ENCODE measurements at regions not wholly inside any gene's neighbourhood (a gene's known extent, or its start where the extent isn't known, plus 50 kb on each side); places are given as distances from the start of the nearest gene placed in this dataset.

DNA sequence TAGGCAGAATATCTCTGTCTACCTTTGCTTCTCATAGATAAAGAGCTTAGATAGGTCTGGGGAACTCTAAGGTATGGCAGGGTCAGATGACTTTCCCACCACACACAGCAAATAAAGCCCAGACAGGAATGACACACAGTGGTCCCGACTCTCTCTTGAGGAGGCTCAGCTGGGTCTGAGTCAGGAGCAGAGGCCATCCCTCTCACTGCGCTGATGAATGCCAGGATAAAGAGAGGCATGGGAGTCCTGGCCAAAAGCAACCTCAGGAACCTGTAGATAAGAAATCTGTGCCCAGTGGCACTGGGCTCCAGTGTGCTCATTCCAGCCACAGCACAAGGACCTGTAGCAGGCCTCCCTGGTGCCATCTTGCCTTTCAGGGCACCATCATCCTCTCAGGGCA lies 129.4 kb upstream of the PARP11 start:
- H3K27me3 ChIP-seq, result no peaks in the 10 kb centered on the region
- no peak overlapping the region for H3K4me3 ChIP-seq
- no peak overlapping the region for H3K27ac ChIP-seq
- no peaks in the 10 kb centered on the region for H3K4me1 ChIP-seq
- no peaks in the 10 kb centered on the region for H3K36me3 ChIP-seq
- DNase-seq (ENCODE audit: low spot score in 2 of 2), result no peak
- intact Hi-C loops (cut with DNase I), result no loop called here
- TF ChIP-seq, protein P1, sequence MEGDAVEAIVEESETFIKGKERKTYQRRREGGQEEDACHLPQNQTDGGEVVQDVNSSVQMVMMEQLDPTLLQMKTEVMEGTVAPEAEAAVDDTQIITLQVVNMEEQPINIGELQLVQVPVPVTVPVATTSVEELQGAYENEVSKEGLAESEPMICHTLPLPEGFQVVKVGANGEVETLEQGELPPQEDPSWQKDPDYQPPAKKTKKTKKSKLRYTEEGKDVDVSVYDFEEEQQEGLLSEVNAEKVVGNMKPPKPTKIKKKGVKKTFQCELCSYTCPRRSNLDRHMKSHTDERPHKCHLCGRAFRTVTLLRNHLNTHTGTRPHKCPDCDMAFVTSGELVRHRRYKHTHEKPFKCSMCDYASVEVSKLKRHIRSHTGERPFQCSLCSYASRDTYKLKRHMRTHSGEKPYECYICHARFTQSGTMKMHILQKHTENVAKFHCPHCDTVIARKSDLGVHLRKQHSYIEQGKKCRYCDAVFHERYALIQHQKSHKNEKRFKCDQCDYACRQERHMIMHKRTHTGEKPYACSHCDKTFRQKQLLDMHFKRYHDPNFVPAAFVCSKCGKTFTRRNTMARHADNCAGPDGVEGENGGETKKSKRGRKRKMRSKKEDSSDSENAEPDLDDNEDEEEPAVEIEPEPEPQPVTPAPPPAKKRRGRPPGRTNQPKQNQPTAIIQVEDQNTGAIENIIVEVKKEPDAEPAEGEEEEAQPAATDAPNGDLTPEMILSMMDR (IDR thresholded peaks at IDR 0.05), result no peak
- H3K9me3 ChIP-seq, result no peaks in the 10 kb centered on the region

- TF ChIP-seq, protein P1 (IDR thresholded peaks at IDR 0.05), result no peak
- no peak overlapping the region for H3K4me3 ChIP-seq
- H3K27me3 ChIP-seq, result no peaks in the 10 kb centered on the region
- intact Hi-C loops (cut with DNase I), result no loop called here
- DNase-seq (ENCODE audit: low spot score in 2 of 2), result no peak
- H3K27ac ChIP-seq, result no peak overlapping the region
- H3K4me1 ChIP-seq, result no peaks in the 10 kb centered on the region
- H3K9me3 ChIP-seq, result no peaks in the 10 kb centered on the region
- H3K36me3 ChIP-seq, result no peaks in the 10 kb centered on the region
Observed at GRCh38 chr12:4001841-4002240, 128.6 kb upstream of the PARP11 start.

DNA sequence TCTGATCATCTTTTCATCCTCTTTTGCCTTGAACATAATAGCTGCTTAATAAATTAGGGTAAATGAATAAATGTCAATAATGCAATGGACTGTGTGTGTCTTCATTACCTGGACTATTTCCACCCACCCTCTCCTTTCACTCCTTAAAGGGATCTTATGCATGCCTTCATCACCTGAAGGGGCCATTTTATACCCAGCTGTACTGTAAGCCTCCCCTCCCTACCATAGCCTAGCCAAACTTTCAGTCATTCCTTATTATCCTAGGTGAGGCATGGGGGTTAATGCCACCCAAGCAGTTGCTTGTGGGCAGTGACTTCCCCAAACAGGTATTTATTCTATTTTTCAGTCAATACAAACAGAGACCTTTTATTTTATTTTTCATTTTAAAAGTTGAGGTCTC lies 127.8 kb upstream of the PARP11 start:
- TF ChIP-seq, protein P1 (IDR thresholded peaks at IDR 0.05), result no peak
- H3K27ac ChIP-seq, result no peak overlapping the region
- intact Hi-C loops (cut with DNase I), result no loop called here
- no peaks in the 10 kb centered on the region for H3K9me3 ChIP-seq
- H3K36me3 ChIP-seq, result no peaks in the 10 kb centered on the region
- no peaks in the 10 kb centered on the region for H3K27me3 ChIP-seq
- no peak overlapping the region for H3K4me3 ChIP-seq
- H3K4me1 ChIP-seq, result no peaks in the 10 kb centered on the region
- no peak for DNase-seq (ENCODE audit: low spot score in 2 of 2)

DNA sequence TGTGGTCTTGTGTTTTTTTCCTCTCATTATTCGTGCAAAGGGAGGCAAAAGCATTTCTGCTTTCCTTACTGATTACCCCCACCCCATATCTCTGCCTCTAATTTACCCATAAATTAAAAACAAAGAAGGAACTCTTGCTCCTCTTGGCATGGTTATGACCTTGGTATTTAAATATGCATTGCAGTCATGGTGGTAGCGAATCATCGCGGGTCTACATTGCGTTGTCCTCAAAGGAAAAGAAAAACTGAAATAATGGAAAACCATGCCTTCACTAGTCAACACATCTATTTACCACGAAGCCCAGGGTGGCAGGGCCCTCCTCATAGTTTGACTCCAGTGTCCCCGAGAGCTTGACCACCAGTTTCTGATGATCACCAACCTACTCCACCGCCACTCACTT lies 126.7 kb upstream of the PARP11 start:
- no peak overlapping the region for H3K4me3 ChIP-seq
- no peaks in the 10 kb centered on the region for H3K4me1 ChIP-seq
- no peak overlapping the region for H3K27ac ChIP-seq
- no peaks in the 10 kb centered on the region for H3K9me3 ChIP-seq
- no peaks in the 10 kb centered on the region for H3K36me3 ChIP-seq
- intact Hi-C loops (cut with DNase I), result loop anchor here (5.0 kb wide), 1 partner anchor 113 kb away; no protein-coding TSS in a partner anchor
- no peak for DNase-seq (ENCODE audit: low spot score in 2 of 2)
- TF ChIP-seq, protein P1 (IDR thresholded peaks at IDR 0.05), result no peak
- no peaks in the 10 kb centered on the region for H3K27me3 ChIP-seq

- Histone ChIP-seq H3K27me3 (no peaks in the 10 kb centered on the region), H3K27ac (no peak overlapping the region), H3K4me1 (no peaks in the 10 kb centered on the region), H3K9me3 (no peaks in the 10 kb centered on the region), H3K4me3 (no peak overlapping the region), H3K36me3 (no peaks in the 10 kb centered on the region)
- no peak for DNase-seq (ENCODE audit: low spot score in 2 of 2)
- intact Hi-C loops (cut with DNase I), result loop anchor here (5.0 kb wide), 1 partner anchor 112 kb away; no protein-coding TSS in a partner anchor
- TF ChIP-seq, protein P1 (IDR thresholded peaks at IDR 0.05), result no peak
Observed at GRCh38 chr12:3998968-3999792, 126.0 kb upstream of the PARP11 start.

Measured in ascending aorta (tissue), 2 donors.